Fibroblast of the aortic adventitia (primary cell): ENCODE measurements at regions not wholly inside any gene's neighbourhood (a gene's known extent, or its start where the extent isn't known, plus 50 kb on each side); places are given as distances from the start of the nearest gene placed in this dataset.
A peak's percentile ranks its signal among the peaks of the same experiment; 100 is the strongest.

Experiments
- DNase-seq: peaks from one replicate; pipeline ENCODE4 v3.0.0-alpha.2; 2010; ENCODE audit warnings: low read depth
- H3K4me3 ChIP-seq: 2 replicates; pipeline ENCODE4 v1.5.1; 2011; ENCODE audit warnings: low read depth, mild to moderate bottlenecking, control low read depth, low read length, moderate library complexity
- TF ChIP-seq, protein P1 (sequence below): IDR thresholded peaks from 2 replicates; pipeline ENCODE4 v1.5.1; 2011; ENCODE audit warnings: mild to moderate bottlenecking, low read length, control low read depth, inconsistent platforms; ENCODE audit not compliant: insufficient read depth

- H3K4me3 ChIP-seq = no peak overlapping the region
- DNase-seq = no peak
- TF ChIP-seq, protein P1, sequence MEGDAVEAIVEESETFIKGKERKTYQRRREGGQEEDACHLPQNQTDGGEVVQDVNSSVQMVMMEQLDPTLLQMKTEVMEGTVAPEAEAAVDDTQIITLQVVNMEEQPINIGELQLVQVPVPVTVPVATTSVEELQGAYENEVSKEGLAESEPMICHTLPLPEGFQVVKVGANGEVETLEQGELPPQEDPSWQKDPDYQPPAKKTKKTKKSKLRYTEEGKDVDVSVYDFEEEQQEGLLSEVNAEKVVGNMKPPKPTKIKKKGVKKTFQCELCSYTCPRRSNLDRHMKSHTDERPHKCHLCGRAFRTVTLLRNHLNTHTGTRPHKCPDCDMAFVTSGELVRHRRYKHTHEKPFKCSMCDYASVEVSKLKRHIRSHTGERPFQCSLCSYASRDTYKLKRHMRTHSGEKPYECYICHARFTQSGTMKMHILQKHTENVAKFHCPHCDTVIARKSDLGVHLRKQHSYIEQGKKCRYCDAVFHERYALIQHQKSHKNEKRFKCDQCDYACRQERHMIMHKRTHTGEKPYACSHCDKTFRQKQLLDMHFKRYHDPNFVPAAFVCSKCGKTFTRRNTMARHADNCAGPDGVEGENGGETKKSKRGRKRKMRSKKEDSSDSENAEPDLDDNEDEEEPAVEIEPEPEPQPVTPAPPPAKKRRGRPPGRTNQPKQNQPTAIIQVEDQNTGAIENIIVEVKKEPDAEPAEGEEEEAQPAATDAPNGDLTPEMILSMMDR = no peak
Observed at GRCh38 chr2:200725596-200725995, 86.1 kb upstream of the BZW1 start.

DNA sequence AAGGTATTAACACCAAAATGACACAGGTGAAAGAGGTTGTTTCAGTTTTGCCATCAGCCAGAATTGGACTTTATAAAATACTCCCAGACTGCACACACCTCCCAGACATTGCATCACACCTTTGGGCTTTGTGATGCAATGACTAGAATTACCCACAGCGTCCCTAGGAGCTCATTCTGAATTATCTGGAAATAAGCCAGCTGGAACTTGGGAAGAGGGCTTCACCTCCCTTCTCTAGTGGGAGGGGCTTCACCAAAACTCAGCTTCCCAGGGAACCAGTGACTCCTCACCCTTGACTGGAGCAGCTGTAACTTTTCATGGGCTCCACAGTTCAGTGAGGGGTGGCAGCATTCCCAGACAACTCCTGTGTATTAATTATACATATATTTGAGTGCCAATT, 83.1 kb upstream of the BZW1 start:
- H3K4me3 ChIP-seq = no peak overlapping the region
- TF ChIP-seq, protein P1 = no peak
- DNase-seq = peak; percentile 93

DNA sequence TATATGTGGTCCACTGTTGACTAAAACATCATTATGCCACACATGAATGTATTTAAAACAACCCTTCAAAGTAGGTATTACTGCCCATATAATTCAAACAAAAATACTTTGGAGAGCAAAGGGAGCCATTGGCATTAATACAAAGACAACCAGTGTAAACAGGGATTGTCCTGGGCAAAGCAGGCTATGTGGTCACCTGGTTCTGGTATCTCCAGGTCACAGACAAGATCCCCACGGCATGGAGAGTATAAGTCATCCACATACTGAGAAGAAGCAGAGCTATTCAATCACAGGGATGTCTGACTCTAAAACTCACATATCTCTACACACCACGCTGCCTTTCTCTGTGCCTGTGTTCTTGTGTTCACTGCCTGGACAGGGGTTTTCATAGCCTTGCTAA, 81.4 kb upstream of the BZW1 start:
- TF ChIP-seq, protein P1 = no peak
- no peak overlapping the region for H3K4me3 ChIP-seq
- no peak for DNase-seq

DNA sequence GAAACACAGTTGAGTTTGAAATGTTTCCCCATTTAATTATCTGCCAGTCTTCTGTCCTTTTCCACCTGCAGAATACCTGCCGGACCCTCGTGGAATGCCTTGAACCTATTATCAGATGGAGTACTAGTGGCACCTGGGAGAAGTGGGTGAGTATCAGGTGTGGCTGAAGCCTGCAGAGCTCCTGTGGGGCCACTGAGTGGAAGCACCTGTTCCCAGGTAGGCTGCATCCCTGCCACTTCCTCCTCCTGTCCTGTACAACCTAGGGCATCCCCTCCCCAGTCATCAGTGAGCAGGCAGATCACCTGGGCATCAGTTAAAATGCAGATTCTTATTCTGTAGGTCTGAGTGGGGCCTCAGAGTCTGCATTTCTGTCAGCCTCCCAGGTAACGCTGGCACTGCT, 80.8 kb upstream of the BZW1 start:
- TF ChIP-seq, protein P1 = no peak
- DNase-seq = no peak

GRCh38 chr2:200732866-200733265, 78.8 kb upstream of the BZW1 start:
- DNase-seq = no peak
- H3K4me3 ChIP-seq = no peak overlapping the region
- TF ChIP-seq, protein P1 = no peak

More for the DNA sequence above, 80.8 kb upstream of the BZW1 start:
- H3K4me3 ChIP-seq = no peak overlapping the region

DNA sequence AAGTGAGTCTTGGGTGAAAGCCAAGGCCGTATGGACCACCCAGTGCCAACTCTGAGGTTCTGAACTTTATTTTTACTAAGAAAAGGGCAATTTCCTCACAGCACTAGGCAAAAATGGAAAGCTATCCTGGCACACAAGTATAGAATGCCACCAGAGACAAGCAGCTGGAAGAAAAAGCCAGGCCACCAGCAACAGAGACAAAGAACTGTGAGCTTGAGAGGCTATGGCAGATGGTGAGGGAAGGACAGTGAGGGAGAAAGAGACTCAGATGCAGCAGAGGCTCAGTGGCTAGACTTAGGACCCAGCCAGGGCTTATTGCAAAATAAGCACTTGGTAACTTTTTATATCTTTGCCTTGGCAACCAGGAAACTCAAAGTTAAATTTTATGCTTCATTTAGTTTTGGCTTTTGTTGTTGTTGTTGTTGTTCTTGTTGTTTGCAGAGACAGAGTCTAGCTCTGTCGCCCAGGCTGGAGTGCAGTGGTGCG, 78.0 kb upstream of the BZW1 start:
- TF ChIP-seq, protein P1 = no peak
- no peak overlapping the region for H3K4me3 ChIP-seq
- DNase-seq = no peak

DNA sequence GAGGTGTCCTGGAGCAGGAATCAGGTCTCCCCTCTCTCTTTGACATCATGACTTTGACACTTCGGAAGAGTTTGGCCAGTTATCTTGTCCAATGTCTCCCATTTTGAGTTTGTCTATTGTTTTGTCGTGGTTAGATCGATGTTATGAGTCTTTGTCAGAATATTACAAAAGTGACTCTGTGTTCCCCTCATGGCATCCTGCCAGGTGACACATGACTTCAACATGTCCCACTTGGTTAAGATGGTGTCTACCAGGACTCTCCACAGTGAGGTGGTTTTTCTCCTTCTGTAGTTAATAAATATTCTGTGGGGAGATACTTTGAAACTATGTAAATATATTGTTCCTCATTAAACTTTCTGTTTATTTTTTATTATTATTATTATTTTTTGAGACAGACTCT, 76.6 kb upstream of the BZW1 start:
- H3K4me3 ChIP-seq = no peak overlapping the region
- TF ChIP-seq, protein P1 = no peak
- DNase-seq = no peak
